GM23338 (cell line): ENCODE measurements at regions not wholly inside any gene's neighbourhood (a gene's known extent, or its start where the extent isn't known, plus 50 kb on each side); places are given as distances from the start of the nearest gene placed in this dataset.

Experiments
- ATAC-seq: fragments of 200-7000 bp; cut with Tn5 transposase; 3 replicates; pipeline ENCODE4 v1.9.1; 2020
- DNase-seq: peaks from one replicate; pipeline ENCODE4 v3.0.0-alpha.2; 2015; ENCODE audit warnings: low spot score
- H2AFZ ChIP-seq: fragments of 200-600 bp; sonication (generic); 2 replicates; pipeline ENCODE4 v1.8.0; 2016; ENCODE audit warnings: antibody characterized with exemption, mild to moderate bottlenecking, moderate library complexity
- H3F3A ChIP-seq: fragments of 200-600 bp; sonication (generic); replicated peaks from 2 replicates; pipeline ENCODE4 v1.8.0; 2017; ENCODE audit warnings: antibody characterized with exemption, mixed run types, low read depth
- H3K27ac ChIP-seq: fragments of 200-600 bp; sonication (generic); 2 replicates; pipeline ENCODE4 v1.6.1; 2016; ENCODE audit warnings: low read depth
- H3K27me3 ChIP-seq: fragments of 200-600 bp; sonication (generic); 2 replicates; pipeline ENCODE4 v1.8.0; 2016; ENCODE audit warnings: mild to moderate bottlenecking, mixed run types, moderate library complexity; ENCODE audit not compliant: insufficient read depth
- H3K36me3 ChIP-seq: fragments of 200-600 bp; sonication (generic); 2 replicates; pipeline ENCODE4 v1.8.0; 2016; ENCODE audit warnings: mild to moderate bottlenecking; ENCODE audit not compliant: insufficient read depth
- H3K4me1 ChIP-seq: fragments of 200-600 bp; sonication (generic); 2 replicates; pipeline ENCODE4 v1.8.0; 2016; ENCODE audit warnings: mild to moderate bottlenecking, moderate library complexity; ENCODE audit not compliant: insufficient read depth
- H3K4me2 ChIP-seq: fragments of 200-600 bp; sonication (generic); 2 replicates; pipeline ENCODE4 v1.7.1; 2017; ENCODE audit warnings: mixed run types
- H3K4me3 ChIP-seq: fragments of 200-600 bp; sonication (generic); 2 replicates; pipeline ENCODE4 v1.6.1; 2016; ENCODE audit warnings: mixed run types
- H3K79me2 ChIP-seq: fragments of 200-600 bp; sonication (generic); replicated peaks from 2 replicates; pipeline ENCODE4 v1.8.0; 2017; ENCODE audit warnings: mild to moderate bottlenecking; ENCODE audit not compliant: insufficient read depth
- H3K9me2 ChIP-seq: fragments of 200-600 bp; sonication (generic); 2 replicates; pipeline ENCODE4 v1.8.0; 2017; ENCODE audit not compliant: insufficient read depth
- H4K20me1 ChIP-seq: fragments of 200-600 bp; sonication (generic); replicated peaks from 2 replicates; pipeline ENCODE4 v1.8.0; 2017; ENCODE audit warnings: mild to moderate bottlenecking; ENCODE audit not compliant: insufficient read depth
- H3K27ac Mint-ChIP-seq: 2 replicates; pipeline ENCODE4 v1.8.0; 2020; ENCODE audit warnings: inconsistent platforms, mild to moderate bottlenecking, moderate library complexity, mixed read lengths
- H3K27me3 Mint-ChIP-seq: 3 replicates; pipeline ENCODE4 v1.8.0; 2022; ENCODE audit warnings: low read depth, mild to moderate bottlenecking, moderate library complexity, mixed read lengths, inconsistent platforms; ENCODE audit not compliant: insufficient read depth, poor library complexity
- H3K36me3 Mint-ChIP-seq: 3 replicates; pipeline ENCODE4 v1.8.0; 2021; ENCODE audit warnings: low read depth, mild to moderate bottlenecking, inconsistent platforms, moderate library complexity, mixed read lengths
- H3K4me1 Mint-ChIP-seq: 3 replicates; pipeline ENCODE4 v1.8.0; 2020; ENCODE audit warnings: mild to moderate bottlenecking, inconsistent platforms, mixed read lengths
- H3K4me3 Mint-ChIP-seq: 3 replicates; pipeline ENCODE4 v1.8.0; 2021; ENCODE audit warnings: moderate library complexity, mild to moderate bottlenecking, inconsistent platforms, mixed read lengths
- H3K9me3 Mint-ChIP-seq: 3 replicates; pipeline ENCODE4 v1.8.0; 2020; ENCODE audit warnings: moderate library complexity, mild to moderate bottlenecking, inconsistent platforms, mixed read lengths
- CREB1 ChIP-seq: fragments of 250-450 bp; sonication (Bioruptor Pico); IDR thresholded peaks from 2 replicates; pipeline ENCODE4 v1.5.0; 2020; ENCODE audit warnings: low read depth, mild to moderate bottlenecking, moderate library complexity
- EZH2phosphoT487 ChIP-seq: fragments of 200-600 bp; sonication (generic); IDR thresholded peaks from one replicate; pipeline ENCODE4 v1.8.1; 2018; ENCODE audit warnings: antibody characterized with exemption; ENCODE audit not compliant: unreplicated experiment
- JUNB ChIP-seq: IDR thresholded peaks from one replicate; pipeline ENCODE4 v1.6.1; 2016; ENCODE audit warnings: antibody characterized with exemption; ENCODE audit not compliant: unreplicated experiment
- POLR2AphosphoS5 ChIP-seq: IDR thresholded peaks from 2 replicates; pipeline ENCODE4 v1.6.1; 2016; ENCODE audit warnings: antibody characterized with exemption, low read depth
- STAT1 ChIP-seq: IDR thresholded peaks from one replicate; pipeline ENCODE4 v1.6.1; 2016; ENCODE audit warnings: antibody characterized with exemption; ENCODE audit not compliant: unreplicated experiment
- ZNF114 ChIP-seq: fragments of 250-450 bp; sonication (Bioruptor Pico); IDR thresholded peaks from 2 replicates; pipeline ENCODE4 v1.5.0; 2020; ENCODE audit warnings: mild to moderate bottlenecking, moderate library complexity
- ZNF331 ChIP-seq: fragments of 250-450 bp; sonication (Bioruptor Pico); IDR thresholded peaks from 2 replicates; pipeline ENCODE4 v1.5.0; 2020; ENCODE audit warnings: low read depth, mild to moderate bottlenecking, moderate library complexity
- TF ChIP-seq, protein P1 (sequence below): IDR thresholded peaks from 2 replicates; pipeline ENCODE4 v1.6.1; 2016; ENCODE audit warnings: antibody characterized with exemption
- TF ChIP-seq, protein P2 (sequence below), 2 experiments: fragments of 200-600 bp in 1 of 2; sonication (generic) in 1 of 2; conservative IDR thresholded peaks; 2 replicates each; pipeline versions ENCODE4 v1.5.1 to v1.6.1; 2016 to 2017; ENCODE audit warnings: antibody characterized with exemption in 2 of 2, low read depth in 2 of 2, mild to moderate bottlenecking in 2 of 2, moderate library complexity in 1 of 2
- TF ChIP-seq, protein P3 (sequence below): IDR thresholded peaks from one replicate; pipeline ENCODE4 v1.6.1; 2018; ENCODE audit warnings: antibody characterized with exemption; ENCODE audit not compliant: unreplicated experiment

DNA sequence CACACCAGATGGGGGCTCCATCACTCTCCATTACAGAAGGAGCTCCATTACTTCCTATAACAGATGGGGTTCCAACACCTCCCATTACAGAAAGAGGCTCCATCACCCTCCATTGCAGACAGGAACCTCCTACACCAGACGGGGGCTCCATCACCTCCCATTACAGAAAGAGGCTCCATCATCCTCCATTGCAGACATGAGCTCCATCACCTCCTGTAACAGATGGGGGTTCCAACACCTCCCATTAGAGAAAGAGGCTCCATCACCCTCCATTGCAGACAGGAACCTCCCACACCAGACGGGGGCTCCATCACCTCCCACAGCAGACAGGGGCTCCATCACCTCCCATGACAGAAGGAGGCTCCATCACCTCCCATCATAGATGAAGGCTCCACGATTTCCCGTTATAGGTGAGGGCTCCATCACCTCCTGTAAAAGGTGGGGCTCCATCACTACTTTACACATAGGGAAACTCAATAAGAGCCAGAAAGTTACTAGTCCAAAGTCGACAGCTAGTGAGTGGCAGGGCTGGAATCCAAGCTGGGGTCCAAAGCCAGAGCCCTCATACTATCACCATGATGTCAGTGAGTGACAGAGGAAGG lies 224.8 kb downstream of the RBFOX3 start:
- DNase-seq: no peak

DNA sequence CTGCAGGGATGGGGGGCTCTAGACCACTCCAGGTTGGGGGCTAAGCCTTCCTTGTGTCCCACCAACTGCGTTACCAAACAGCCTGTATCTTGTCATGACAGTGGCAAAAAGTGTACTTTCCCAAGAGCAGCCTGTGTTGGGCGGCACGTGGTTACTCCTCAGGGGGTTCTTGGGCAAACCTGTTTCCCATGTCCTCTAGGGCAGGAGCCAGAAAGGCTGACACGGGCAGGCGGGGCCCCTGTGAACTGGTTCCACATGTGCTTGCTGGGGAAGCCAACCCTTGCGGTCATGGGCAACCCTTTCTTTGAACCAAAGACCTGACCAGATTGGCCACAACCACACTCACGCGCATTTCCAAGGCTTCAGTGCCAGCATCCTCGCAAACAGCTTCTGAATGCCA lies 228.5 kb downstream of the RBFOX3 start:
- Histone ChIP-seq H3K4me3 (no peak overlapping the region), H3K4me1 (no peaks in the 10 kb centered on the region), H3F3A (no peaks in the 10 kb centered on the region), H4K20me1 (no peaks in the 10 kb centered on the region), H2AFZ (no peak overlapping the region), H3K4me2 (no peak overlapping the region), H3K79me2 (no peaks in the 10 kb centered on the region), H3K36me3 (no peaks in the 10 kb centered on the region), H3K27me3 (no peaks in the 10 kb centered on the region), H3K27ac (no peak overlapping the region), H3K9me2 (no peaks in the 10 kb centered on the region)
- Mint-ChIP-seq H3K27ac (no peak overlapping the region), H3K9me3 (no peaks in the 10 kb centered on the region), H3K4me3 (no peak overlapping the region), H3K4me1 (no peaks in the 10 kb centered on the region), H3K27me3 (peaks cover 17% of the 10 kb centered on the region), H3K36me3 (no peaks in the 10 kb centered on the region)
- ATAC-seq (no peak), DNase-seq (no peak)
- no peak for TF ChIP-seq ZNF331 (CRISPR knock-in tag)
- no peak for TF ChIP-seq STAT1
- TF ChIP-seq, protein P1, sequence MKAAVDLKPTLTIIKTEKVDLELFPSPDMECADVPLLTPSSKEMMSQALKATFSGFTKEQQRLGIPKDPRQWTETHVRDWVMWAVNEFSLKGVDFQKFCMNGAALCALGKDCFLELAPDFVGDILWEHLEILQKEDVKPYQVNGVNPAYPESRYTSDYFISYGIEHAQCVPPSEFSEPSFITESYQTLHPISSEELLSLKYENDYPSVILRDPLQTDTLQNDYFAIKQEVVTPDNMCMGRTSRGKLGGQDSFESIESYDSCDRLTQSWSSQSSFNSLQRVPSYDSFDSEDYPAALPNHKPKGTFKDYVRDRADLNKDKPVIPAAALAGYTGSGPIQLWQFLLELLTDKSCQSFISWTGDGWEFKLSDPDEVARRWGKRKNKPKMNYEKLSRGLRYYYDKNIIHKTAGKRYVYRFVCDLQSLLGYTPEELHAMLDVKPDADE: no peak
- no peak for TF ChIP-seq CREB1
- TF ChIP-seq ZNF114: no peak
- TF ChIP-seq, protein P2, sequence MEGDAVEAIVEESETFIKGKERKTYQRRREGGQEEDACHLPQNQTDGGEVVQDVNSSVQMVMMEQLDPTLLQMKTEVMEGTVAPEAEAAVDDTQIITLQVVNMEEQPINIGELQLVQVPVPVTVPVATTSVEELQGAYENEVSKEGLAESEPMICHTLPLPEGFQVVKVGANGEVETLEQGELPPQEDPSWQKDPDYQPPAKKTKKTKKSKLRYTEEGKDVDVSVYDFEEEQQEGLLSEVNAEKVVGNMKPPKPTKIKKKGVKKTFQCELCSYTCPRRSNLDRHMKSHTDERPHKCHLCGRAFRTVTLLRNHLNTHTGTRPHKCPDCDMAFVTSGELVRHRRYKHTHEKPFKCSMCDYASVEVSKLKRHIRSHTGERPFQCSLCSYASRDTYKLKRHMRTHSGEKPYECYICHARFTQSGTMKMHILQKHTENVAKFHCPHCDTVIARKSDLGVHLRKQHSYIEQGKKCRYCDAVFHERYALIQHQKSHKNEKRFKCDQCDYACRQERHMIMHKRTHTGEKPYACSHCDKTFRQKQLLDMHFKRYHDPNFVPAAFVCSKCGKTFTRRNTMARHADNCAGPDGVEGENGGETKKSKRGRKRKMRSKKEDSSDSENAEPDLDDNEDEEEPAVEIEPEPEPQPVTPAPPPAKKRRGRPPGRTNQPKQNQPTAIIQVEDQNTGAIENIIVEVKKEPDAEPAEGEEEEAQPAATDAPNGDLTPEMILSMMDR (conservative IDR thresholded peaks at IDR 0.05; ENCODE audit: low read depth in 2 of 2): no peak
- TF ChIP-seq JUNB: no peak

More for the DNA sequence above, 224.8 kb downstream of the RBFOX3 start:
- TF ChIP-seq EZH2phosphoT487 (no peak), ZNF114 (no peak), JUNB (no peak), STAT1 (no peak), POLR2AphosphoS5 (no peak)
- TF ChIP-seq, protein P3, sequence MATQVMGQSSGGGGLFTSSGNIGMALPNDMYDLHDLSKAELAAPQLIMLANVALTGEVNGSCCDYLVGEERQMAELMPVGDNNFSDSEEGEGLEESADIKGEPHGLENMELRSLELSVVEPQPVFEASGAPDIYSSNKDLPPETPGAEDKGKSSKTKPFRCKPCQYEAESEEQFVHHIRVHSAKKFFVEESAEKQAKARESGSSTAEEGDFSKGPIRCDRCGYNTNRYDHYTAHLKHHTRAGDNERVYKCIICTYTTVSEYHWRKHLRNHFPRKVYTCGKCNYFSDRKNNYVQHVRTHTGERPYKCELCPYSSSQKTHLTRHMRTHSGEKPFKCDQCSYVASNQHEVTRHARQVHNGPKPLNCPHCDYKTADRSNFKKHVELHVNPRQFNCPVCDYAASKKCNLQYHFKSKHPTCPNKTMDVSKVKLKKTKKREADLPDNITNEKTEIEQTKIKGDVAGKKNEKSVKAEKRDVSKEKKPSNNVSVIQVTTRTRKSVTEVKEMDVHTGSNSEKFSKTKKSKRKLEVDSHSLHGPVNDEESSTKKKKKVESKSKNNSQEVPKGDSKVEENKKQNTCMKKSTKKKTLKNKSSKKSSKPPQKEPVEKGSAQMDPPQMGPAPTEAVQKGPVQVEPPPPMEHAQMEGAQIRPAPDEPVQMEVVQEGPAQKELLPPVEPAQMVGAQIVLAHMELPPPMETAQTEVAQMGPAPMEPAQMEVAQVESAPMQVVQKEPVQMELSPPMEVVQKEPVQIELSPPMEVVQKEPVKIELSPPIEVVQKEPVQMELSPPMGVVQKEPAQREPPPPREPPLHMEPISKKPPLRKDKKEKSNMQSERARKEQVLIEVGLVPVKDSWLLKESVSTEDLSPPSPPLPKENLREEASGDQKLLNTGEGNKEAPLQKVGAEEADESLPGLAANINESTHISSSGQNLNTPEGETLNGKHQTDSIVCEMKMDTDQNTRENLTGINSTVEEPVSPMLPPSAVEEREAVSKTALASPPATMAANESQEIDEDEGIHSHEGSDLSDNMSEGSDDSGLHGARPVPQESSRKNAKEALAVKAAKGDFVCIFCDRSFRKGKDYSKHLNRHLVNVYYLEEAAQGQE: no peak
- TF ChIP-seq, protein P2 (conservative IDR thresholded peaks at IDR 0.05; ENCODE audit: low read depth in 2 of 2): no peak
- H3K4me1 ChIP-seq: no peaks in the 10 kb centered on the region
- Mint-ChIP-seq H3K27me3 (peaks cover 21% of the 10 kb centered on the region), H3K9me3 (no peaks in the 10 kb centered on the region; the same call in 2 of the 3 replicates), H3K36me3 (no peaks in the 10 kb centered on the region), H3K4me3 (no peak overlapping the region), H3K27ac (no peak overlapping the region), H3K4me1 (peaks cover 10% of the 10 kb centered on the region)
- no peak overlapping the region for H2AFZ ChIP-seq
- no peaks in the 10 kb centered on the region for H3K79me2 ChIP-seq
- H4K20me1 ChIP-seq: no peaks in the 10 kb centered on the region
- H3K4me3 ChIP-seq: no peak overlapping the region
- ATAC-seq: no peak
- H3K27me3 ChIP-seq: no peaks in the 10 kb centered on the region
- H3K9me2 ChIP-seq: no peaks in the 10 kb centered on the region
- no peaks in the 10 kb centered on the region for H3K36me3 ChIP-seq
- no peak overlapping the region for H3K27ac ChIP-seq
- no peak overlapping the region for H3K4me2 ChIP-seq
- H3F3A ChIP-seq: no peaks in the 10 kb centered on the region
